ENCODE measurements at regions not wholly inside any gene's neighbourhood (a gene's known extent, or its start where the extent isn't known, plus 50 kb on each side); places are given as distances from the start of the nearest gene placed in this dataset.
"Not testable (repeated sequence)": the region's sequence is repeated elsewhere in the genome, so short reads cannot be mapped to it uniquely, and the experiment has no call there.

DNA sequence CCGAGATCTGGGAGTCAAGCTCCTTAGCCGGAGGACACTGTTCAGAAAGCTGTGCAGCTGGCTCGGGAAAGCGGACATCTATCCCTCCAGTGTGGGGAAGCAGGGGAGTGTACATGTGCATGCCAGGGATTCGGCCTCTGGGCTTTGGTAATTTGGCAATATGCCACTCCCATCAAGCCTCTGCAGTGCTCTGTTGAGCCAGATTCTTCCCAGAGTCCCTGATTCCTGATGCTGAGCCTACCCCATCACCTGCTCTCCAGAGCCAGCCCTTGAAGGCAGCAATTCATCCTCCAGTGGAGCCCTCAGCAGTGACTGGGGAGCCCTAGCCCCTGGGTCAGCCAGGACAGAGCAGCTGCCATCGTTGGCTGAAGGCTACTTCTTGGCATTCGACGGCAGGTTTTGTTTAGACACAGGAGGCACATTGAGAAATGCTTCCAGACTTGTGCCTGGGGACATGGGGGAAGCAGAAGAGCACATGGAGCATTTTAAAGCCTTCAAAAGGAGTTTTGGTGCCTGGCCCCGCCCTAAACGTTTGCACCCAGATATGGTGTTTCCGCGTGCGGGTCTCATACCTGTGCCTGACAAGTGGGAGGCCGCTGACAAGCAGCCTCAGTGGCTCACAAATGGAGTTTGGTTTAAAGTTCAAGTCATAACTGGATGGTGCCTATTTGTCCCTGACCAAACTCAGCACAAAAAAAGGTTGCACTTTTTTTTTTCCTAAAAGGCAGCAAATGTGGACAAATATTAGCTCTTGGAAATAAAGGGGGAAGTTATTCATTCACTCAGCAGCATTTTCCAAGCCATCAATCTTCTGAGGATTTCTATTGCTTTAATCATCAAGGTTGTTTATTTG lies 272.8 kb downstream of the CYRIA start:
- CTCF ChIA-PET = no interaction called here

DNA sequence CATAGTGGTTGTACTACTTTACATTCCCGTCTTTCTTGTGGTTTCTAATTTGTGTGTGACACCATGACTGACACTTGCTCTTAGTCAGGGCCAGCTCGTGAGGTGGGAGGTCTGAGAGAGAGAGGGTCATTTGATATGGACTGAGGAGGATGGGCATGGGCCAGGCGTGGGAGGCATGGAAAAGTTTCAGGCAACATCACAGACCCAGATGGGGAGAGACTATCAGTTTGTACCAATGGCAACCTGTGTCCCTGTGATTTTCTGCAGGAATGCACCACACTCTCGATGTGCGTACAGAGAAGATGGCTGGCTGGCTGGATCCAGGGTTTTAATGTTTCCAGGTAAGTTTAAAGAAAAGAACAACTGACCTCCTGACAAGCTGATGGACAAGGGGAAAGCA lies 273.6 kb downstream of the CYRIA start:
- POLR2A ChIA-PET = no interaction called here
- TF ChIP-seq BHLHE40 (IDR thresholded peaks at IDR 0.05; ENCODE audit: borderline replicate concordance) = no peak
- TF ChIP-seq LEF1 (IDR thresholded peaks at IDR 0.05; ENCODE audit: borderline replicate concordance) = no peak
- TF ChIP-seq ZNF384 (IDR thresholded peaks at IDR 0.05) = no peak
- no peak for TF ChIP-seq ARNT (IDR thresholded peaks at IDR 0.05)
- TF ChIP-seq NFRKB (IDR thresholded peaks at IDR 0.05) = no peak
- no peak for TF ChIP-seq SP1 (IDR thresholded peaks at IDR 0.05)
- TF ChIP-seq CTBP1 (IDR thresholded peaks at IDR 0.05; ENCODE audit: borderline replicate concordance) = no peak
- TF ChIP-seq, protein P1, sequence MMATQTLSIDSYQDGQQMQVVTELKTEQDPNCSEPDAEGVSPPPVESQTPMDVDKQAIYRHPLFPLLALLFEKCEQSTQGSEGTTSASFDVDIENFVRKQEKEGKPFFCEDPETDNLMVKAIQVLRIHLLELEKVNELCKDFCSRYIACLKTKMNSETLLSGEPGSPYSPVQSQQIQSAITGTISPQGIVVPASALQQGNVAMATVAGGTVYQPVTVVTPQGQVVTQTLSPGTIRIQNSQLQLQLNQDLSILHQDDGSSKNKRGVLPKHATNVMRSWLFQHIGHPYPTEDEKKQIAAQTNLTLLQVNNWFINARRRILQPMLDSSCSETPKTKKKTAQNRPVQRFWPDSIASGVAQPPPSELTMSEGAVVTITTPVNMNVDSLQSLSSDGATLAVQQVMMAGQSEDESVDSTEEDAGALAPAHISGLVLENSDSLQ (IDR thresholded peaks at IDR 0.05) = no peak
- no peak for TF ChIP-seq L3MBTL2 (conservative IDR thresholded peaks at IDR 0.05)
- no peak for TF ChIP-seq FOXM1 (IDR thresholded peaks at IDR 0.05; ENCODE audit: borderline replicate concordance)
- CTCF ChIA-PET = no interaction called here
- DNase-seq (ENCODE audit: extremely low spot score) = no peak

More for the DNA sequence above, 272.8 kb downstream of the CYRIA start:
- DNase-seq (ENCODE audit: extremely low spot score) = no peak
- TF ChIP-seq L3MBTL2 (conservative IDR thresholded peaks at IDR 0.05) (no peak), TARDBP (IDR thresholded peaks at IDR 0.05) (no peak), NFRKB (IDR thresholded peaks at IDR 0.05) (no peak)
- POLR2A ChIA-PET = no interaction called here

DNA sequence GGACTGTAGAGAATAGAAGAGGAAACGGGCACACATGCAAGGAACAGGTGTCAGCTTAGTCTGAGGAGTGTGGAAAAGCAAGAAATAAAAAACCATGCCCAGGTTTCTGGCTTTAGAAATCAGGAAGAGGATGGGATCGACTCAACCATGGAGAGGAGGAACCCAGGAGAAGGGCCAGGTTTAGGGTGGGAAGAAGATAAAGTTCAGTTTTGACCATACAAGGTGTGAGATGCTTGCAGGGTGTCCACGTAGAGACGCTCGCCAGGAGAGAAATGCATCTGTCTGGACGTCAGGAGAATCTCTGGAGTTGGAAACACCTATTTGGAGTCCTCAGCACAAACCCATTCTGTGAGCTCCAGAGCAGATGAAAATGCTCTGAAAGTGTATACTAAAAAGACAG lies 275.1 kb downstream of the CYRIA start:
- no peak for DNase-seq (ENCODE audit: extremely low spot score)
- TF ChIP-seq ARNT (IDR thresholded peaks at IDR 0.05) (no peak), SUZ12 (IDR thresholded peaks at IDR 0.05) (no peak)
- TF ChIP-seq, protein P1 (IDR thresholded peaks at IDR 0.05) = no peak
- CTCF ChIA-PET = no interaction called here
- POLR2A ChIA-PET = no interaction called here

- DNase-seq (ENCODE audit: extremely low spot score) = no peak
- ChIA-PET POLR2A (no interaction called here), CTCF (no interaction called here)
- TF ChIP-seq ARNT (IDR thresholded peaks at IDR 0.05) = no peak
- no peak for TF ChIP-seq FOXM1 (IDR thresholded peaks at IDR 0.05; ENCODE audit: borderline replicate concordance)
- no peak for TF ChIP-seq ELF4 (IDR thresholded peaks at IDR 0.05)
- TF ChIP-seq, protein P1 (IDR thresholded peaks at IDR 0.05) = no peak
- no peak for TF ChIP-seq FOXK2 (IDR thresholded peaks at IDR 0.05)
- TF ChIP-seq NFRKB (IDR thresholded peaks at IDR 0.05) = no peak
- no peak for TF ChIP-seq FOXA1 (IDR thresholded peaks at IDR 0.05)
- TF ChIP-seq CTBP1 (IDR thresholded peaks at IDR 0.05; ENCODE audit: borderline replicate concordance) = no peak
- no peak for TF ChIP-seq TARDBP (IDR thresholded peaks at IDR 0.05)
- TF ChIP-seq BHLHE40 (IDR thresholded peaks at IDR 0.05; ENCODE audit: borderline replicate concordance) = no peak
- no peak for TF ChIP-seq L3MBTL2 (conservative IDR thresholded peaks at IDR 0.05)
- no peak for TF ChIP-seq ZNF384 (IDR thresholded peaks at IDR 0.05)
These were observed 276.0 kb downstream of the CYRIA start for GRCh38 chr2:16389611-16390010.

DNA sequence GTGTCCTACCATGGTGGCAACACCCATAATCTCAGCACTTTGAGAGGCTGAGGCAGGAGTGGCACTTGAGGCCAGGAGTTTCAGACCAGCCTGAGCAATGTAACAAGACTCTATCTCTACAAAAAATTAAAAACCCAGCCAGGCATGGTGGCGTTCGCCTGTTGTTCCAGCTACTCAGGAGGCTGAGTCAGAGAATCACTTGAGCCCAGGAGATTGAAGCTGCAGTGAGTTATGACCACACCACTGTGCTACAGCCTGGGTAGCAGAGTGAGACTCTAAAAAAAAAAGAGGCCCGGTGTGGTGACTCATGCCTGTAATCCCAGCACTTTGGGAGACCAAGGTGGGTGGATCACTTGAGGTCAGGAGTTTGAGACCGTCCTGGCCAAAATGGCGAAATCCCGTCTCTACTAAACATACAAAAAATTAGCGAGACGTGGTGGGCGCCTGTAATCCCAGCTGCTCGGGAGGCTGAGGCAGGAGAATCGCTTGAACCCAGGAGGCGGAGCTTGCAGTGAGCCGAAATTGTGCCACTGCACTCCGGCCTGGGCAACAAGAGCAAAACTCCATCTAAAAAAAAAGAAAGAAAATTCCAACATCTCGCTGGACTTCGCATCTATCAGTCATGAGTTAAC lies 277.3 kb downstream of the CYRIA start:
- DNase-seq (ENCODE audit: extremely low spot score); CTCF ChIA-PET; POLR2A ChIA-PET: not testable (repeated sequence)

DNA sequence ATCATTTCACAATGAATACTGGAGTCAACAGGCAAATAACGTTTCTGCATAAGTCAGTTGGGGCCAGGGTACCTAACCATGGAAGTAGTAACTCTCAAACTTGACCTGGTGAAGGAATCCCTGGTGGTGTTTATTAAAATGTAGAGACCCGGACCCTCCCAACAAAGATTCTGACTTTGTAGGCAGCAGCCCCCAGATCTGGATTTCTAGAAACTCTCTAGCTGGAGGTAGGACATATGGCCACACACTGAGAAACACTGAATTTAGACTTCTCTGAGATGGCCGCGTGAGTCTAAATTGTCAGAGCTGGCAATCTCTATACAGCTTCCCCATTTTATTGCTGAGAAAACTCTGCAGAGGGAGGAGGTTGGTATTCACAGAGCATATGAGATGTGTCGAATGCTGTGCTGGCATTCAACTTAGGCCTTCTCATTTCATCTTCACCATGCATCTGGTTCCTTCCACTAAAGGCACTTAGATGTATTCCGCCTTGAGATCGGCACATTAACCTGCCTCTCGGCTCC lies 278.1 kb downstream of the CYRIA start:
- POLR2A ChIA-PET = no interaction called here

More for the DNA sequence above, 278.1 kb downstream of the CYRIA start:
- CTCF ChIA-PET = no interaction called here
- no peak for DNase-seq (ENCODE audit: extremely low spot score)
- TF ChIP-seq CTBP1 (IDR thresholded peaks at IDR 0.05; ENCODE audit: borderline replicate concordance) = no peak
- TF ChIP-seq FOXM1 (IDR thresholded peaks at IDR 0.05; ENCODE audit: borderline replicate concordance) = no peak
- TF ChIP-seq SUZ12 (IDR thresholded peaks at IDR 0.05) = no peak
- no peak for TF ChIP-seq HDGF (IDR thresholded peaks at IDR 0.05; ENCODE audit: borderline replicate concordance)
- no peak for TF ChIP-seq SP1 (IDR thresholded peaks at IDR 0.05)
- TF ChIP-seq, protein P1 (IDR thresholded peaks at IDR 0.05) = no peak
- TF ChIP-seq LEF1 (IDR thresholded peaks at IDR 0.05; ENCODE audit: borderline replicate concordance) = no peak
- TF ChIP-seq L3MBTL2 (conservative IDR thresholded peaks at IDR 0.05) = no peak
- no peak for TF ChIP-seq FOXK2 (IDR thresholded peaks at IDR 0.05)
- TF ChIP-seq BHLHE40 (IDR thresholded peaks at IDR 0.05; ENCODE audit: borderline replicate concordance) = no peak
- TF ChIP-seq FOXA1 (IDR thresholded peaks at IDR 0.05) = no peak
- no peak for TF ChIP-seq ELF4 (IDR thresholded peaks at IDR 0.05)
- TF ChIP-seq ARNT (IDR thresholded peaks at IDR 0.05) = no peak
- TF ChIP-seq ZNF384 (IDR thresholded peaks at IDR 0.05) = no peak
